ENCODE measurements at regions not wholly inside any gene's neighbourhood (a gene's known extent, or its start where the extent isn't known, plus 50 kb on each side); places are given as distances from the start of the nearest gene placed in this dataset.

DNA sequence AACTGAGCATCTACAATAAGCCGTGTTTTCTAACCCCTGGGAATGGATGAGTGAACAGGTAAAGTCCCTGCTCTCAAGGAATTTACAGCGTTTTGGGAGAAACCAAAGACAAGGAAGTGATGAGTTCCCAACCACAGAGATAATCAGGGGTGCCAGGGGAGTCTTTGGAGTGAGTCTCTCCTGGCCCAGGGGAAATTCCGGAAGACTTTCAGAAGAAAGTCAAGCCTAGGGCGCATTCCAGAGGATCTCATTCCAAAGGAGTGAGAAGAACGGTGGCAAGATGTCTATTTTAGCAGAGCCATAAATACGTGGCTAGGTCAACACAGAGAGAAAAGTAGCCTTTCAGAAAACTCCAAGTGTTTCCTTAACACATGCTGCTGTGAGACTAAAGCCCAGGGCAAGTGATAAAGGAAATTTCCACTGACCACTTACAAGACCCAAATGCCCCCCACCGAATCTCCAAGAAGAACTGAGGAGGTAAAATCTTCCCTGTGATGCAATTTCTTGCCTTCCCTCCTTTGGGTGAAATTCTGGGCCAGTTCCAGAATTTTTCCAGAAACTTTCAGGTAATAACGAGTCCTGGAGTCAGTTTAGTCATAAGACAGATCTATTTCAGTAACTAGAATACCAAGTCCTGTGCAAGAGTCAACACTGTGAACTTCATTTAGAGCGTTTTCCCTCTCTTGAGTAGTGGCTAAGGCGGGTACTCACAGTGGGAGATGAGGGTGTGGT, 437.4 kb downstream of the NR2F2 start:
- ATAC-seq (no peak), DNase-seq (no peak)
- H3K4me1 ChIP-seq = no peaks in the 10 kb centered on the region
- no peak overlapping the region for H3K27ac ChIP-seq
- H3K4me3 ChIP-seq = no peak overlapping the region
- 64 to 69% (median 68%) methylated on average over 10 of the region's 10 CpGs for WGBS, 4 donors
- no peak for TF ChIP-seq POLR2A (IDR thresholded peaks at IDR 0.05)
- TF ChIP-seq, protein P1, sequence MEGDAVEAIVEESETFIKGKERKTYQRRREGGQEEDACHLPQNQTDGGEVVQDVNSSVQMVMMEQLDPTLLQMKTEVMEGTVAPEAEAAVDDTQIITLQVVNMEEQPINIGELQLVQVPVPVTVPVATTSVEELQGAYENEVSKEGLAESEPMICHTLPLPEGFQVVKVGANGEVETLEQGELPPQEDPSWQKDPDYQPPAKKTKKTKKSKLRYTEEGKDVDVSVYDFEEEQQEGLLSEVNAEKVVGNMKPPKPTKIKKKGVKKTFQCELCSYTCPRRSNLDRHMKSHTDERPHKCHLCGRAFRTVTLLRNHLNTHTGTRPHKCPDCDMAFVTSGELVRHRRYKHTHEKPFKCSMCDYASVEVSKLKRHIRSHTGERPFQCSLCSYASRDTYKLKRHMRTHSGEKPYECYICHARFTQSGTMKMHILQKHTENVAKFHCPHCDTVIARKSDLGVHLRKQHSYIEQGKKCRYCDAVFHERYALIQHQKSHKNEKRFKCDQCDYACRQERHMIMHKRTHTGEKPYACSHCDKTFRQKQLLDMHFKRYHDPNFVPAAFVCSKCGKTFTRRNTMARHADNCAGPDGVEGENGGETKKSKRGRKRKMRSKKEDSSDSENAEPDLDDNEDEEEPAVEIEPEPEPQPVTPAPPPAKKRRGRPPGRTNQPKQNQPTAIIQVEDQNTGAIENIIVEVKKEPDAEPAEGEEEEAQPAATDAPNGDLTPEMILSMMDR (IDR thresholded peaks at IDR 0.05) = no peak
- peaks cover 0 to 13% (median 0%) of the 10 kb centered on the region in 9 donors for H3K27me3 ChIP-seq
- no peaks in the 10 kb centered on the region for H3K9me3 ChIP-seq
- intact Hi-C loops (cut with DNase I) = no loop called here
- no peaks in the 10 kb centered on the region for H3K36me3 ChIP-seq

DNA sequence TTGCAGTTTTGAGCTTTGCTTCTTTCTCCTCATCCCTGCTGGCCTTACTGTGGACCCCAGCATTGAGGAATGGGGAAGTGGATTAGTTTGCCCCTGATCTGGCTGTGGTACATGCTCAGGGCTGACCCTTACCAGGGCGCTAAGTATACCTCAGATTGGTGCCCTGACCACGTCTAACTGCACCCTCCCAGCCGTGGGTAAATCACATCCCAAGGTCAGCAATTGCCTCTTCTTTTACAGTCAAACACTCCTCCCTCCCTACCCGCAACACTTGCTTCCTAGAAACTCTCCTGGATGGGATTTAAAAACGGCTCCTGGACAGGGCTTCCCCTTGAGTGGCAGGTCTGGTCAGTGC, 437.9 kb downstream of the NR2F2 start:
- intact Hi-C loops (cut with DNase I) = no loop called here
- no peaks in the 10 kb centered on the region for H3K4me1 ChIP-seq
- H3K27me3 ChIP-seq = peaks cover 0 to 13% (median 0%) of the 10 kb centered on the region in 9 donors
- no peaks in the 10 kb centered on the region for H3K36me3 ChIP-seq
- ATAC-seq (no peak), DNase-seq (no peak)
- H3K4me3 ChIP-seq = no peak overlapping the region
- TF ChIP-seq POLR2A (IDR thresholded peaks at IDR 0.05) = no peak
- TF ChIP-seq, protein P1 (IDR thresholded peaks at IDR 0.05) = no peak
- no peaks in the 10 kb centered on the region for H3K9me3 ChIP-seq
- 52 to 65% (median 58%) methylated on average over 5 of the region's 5 CpGs for WGBS, 4 donors
- H3K27ac ChIP-seq = no peak overlapping the region

DNA sequence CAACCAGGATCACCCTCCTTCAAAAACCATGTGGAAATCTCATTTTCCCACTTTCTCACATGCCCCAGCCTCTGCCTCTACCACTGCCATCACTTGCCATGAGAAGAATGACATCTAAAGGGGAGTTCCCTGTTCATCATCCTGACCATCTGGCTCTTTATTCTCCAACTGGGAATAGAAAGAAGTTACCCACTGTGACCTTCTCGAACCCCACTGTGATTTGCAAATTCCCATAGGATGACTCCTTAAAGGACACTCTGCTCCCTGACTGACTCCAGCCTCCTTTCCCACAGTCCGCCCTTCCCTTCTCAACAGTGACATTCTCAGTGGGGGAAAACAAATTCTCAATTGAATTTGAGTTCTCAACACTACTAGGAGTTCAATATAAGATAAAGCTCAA, 440.5 kb downstream of the NR2F2 start:
- H3K36me3 ChIP-seq = no peaks in the 10 kb centered on the region
- no peaks in the 10 kb centered on the region for H3K4me1 ChIP-seq
- no peak overlapping the region for H3K4me3 ChIP-seq
- no peaks in the 10 kb centered on the region for H3K9me3 ChIP-seq
- no peak for DNase-seq
- intact Hi-C loops (cut with DNase I) = no loop called here
- TF ChIP-seq, protein P1 (IDR thresholded peaks at IDR 0.05) = no peak
- TF ChIP-seq POLR2A (IDR thresholded peaks at IDR 0.05) = no peak
- ATAC-seq = no peak
- H3K27me3 ChIP-seq = peaks cover 0 to 12% (median 0%) of the 10 kb centered on the region in 9 donors
- H3K27ac ChIP-seq = no peak overlapping the region
- 54 to 64% (median 57%) methylated on average over 2 of the region's 2 CpGs for WGBS, 4 donors

DNA sequence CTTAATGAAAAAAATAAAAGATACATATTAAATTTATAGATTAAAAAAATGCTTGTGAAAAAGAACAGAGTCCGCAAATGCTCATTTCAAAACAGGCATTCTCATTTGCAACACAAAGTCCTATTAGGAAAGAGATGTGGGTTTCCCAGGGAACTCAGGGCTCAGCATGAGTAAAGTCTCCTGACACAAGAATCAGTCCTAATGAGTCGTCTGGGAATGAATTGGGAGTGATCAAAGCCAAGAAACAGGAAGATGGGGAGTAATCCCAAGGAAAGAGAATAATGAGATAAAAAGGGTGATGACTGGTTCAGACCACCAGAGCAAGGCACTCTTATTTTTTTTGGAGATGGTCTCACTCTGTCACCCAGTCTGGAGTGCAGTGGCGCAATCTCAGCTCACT, 443.7 kb downstream of the NR2F2 start:
- no peak for ATAC-seq

More for the DNA sequence above, 443.7 kb downstream of the NR2F2 start:
- 66 to 68% (median 67%) methylated on average over 3 of the region's 3 CpGs for WGBS, 4 donors
- intact Hi-C loops (cut with DNase I) = no loop called here
- Histone ChIP-seq H3K4me3 (no peak overlapping the region), H3K27ac (no peak overlapping the region), H3K4me1 (no peaks in the 10 kb centered on the region), H3K36me3 (no peaks in the 10 kb centered on the region), H3K27me3 (peaks cover 0 to 12% (median 0%) of the 10 kb centered on the region in 9 donors), H3K9me3 (no peaks in the 10 kb centered on the region)
- DNase-seq = no peak
- no peak for TF ChIP-seq POLR2A (IDR thresholded peaks at IDR 0.05)
- TF ChIP-seq, protein P1 (IDR thresholded peaks at IDR 0.05) = no peak

Measured in heart left ventricle (tissue), 16 donors.